ENCODE measurements at regions not wholly inside any gene's neighbourhood (a gene's known extent, or its start where the extent isn't known, plus 50 kb on each side); places are given as distances from the start of the nearest gene placed in this dataset.
A peak's percentile ranks its signal among the peaks of the same experiment; 100 is the strongest.

DNA sequence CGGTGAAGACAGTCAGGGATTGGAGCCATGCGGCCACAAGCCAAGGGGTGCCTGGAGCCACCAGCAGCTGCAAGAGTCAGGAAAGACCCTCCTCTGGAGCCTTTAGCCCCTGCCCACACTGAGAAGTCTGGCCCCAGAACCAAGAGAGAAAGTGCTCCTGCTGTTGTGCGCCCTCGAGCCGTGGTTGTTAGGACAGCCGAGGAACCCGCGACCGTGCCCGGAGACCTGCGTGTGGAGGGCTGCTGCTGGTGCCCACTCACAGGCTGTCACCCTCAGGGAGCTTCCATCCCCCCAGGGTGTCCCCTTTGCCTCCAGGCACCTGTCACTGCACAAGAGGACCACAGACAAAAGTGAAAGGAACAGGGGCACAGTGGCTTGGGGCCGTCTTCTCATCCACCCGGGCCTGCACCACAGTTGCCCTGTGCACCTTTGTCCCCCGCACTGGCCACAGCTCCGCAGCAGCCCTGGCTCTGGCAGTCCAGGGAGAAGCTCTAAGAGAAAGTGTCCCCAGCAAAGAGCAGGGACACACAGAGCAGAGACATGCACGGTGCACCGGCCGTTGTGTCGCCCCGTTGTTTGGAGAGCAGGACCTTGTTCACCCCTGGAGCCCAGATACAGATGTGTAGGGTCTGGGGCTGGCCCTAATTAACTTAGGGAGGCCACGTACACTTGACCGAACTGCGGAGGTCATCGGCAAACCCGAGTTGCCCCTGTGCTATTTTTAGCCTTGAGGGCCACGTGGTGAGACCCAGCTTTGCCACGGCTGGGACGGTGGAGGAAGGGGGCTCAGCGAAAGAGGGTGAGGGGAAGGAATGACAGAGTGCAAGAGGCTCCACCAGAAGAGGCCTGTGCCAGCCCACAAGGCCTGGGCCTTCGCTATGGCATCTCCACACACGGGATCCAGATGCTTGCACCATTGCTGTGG, 329.2 kb downstream of the C16orf95 start:
- Histone ChIP-seq H3K9me3 (no peaks in the 10 kb centered on the region), H3K27me3 (no peaks in the 10 kb centered on the region), H3K36me3 (no peaks in the 10 kb centered on the region), H3K27ac (peak overlapping the region in 1 of 12 donors; percentile 31), H3K4me1 (peaks cover 0 to 23% (median 0%) of the 10 kb centered on the region in 12 donors), H3K4me3 (no peak overlapping the region)
- WGBS, 4 donors = 69 to 75% (median 72%) methylated on average over 18 to 31 of the region's 31 CpGs
- ATAC-seq (peak in 1 of 4 donors; percentile 21), DNase-seq (peak in 1 of 5 donors; percentile 54)
- TF ChIP-seq, protein P1, sequence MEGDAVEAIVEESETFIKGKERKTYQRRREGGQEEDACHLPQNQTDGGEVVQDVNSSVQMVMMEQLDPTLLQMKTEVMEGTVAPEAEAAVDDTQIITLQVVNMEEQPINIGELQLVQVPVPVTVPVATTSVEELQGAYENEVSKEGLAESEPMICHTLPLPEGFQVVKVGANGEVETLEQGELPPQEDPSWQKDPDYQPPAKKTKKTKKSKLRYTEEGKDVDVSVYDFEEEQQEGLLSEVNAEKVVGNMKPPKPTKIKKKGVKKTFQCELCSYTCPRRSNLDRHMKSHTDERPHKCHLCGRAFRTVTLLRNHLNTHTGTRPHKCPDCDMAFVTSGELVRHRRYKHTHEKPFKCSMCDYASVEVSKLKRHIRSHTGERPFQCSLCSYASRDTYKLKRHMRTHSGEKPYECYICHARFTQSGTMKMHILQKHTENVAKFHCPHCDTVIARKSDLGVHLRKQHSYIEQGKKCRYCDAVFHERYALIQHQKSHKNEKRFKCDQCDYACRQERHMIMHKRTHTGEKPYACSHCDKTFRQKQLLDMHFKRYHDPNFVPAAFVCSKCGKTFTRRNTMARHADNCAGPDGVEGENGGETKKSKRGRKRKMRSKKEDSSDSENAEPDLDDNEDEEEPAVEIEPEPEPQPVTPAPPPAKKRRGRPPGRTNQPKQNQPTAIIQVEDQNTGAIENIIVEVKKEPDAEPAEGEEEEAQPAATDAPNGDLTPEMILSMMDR (IDR thresholded peaks at IDR 0.05) = no peak
- no peak for TF ChIP-seq POLR2A (IDR thresholded peaks at IDR 0.05)
- intact Hi-C loops (cut with DNase I) = loop anchor here in 3 of 10 donors (5.0 to 10.0 kb wide), 3 partner anchors 44 to 123 kb away; no protein-coding TSS in a partner anchor

DNA sequence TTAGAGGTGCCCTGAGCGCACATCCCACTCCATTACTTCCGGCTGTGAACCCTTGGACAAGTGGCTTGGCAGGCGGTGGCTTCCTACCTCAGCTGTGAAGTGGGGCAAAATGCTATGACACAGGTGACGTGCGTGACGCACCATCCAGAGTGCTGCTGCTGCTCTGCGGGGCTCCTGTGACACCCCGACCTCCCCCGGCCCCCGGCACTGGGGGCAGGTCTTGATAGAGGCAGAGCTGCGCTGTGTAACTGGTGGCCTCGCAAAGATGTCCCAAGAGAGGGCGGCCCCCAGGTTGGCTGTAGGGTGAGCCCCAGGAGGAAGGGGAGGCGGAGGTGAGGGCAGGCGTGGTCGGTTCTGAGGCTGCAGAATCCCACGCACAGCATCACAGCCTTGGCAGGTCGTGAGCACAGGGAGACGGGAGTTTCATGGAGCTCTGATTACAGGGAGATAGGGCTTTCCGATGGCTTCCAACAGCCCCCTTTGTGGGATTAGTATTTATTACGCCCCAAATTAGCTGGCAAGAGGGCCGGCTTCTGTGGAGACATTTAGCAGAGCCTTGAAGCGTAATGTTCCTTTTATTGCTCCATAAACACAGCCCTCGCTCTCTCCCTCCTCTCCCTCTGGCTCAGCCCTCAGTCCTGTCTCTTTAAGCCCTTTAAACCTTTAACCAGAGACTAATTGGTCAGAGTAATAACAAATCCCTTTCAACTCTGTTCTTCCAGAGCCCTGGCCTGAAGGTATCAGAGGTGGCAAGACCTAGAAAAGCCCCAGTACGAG, 328.1 kb downstream of the C16orf95 start:
- no peaks in the 10 kb centered on the region for H3K36me3 ChIP-seq
- H3K27ac ChIP-seq = no peak overlapping the region
- DNase-seq (no peak), ATAC-seq (no peak)
- WGBS, 4 donors = 87 to 91% (median 89%) methylated on average over 22 to 25 of the region's 25 CpGs
- H3K4me3 ChIP-seq = no peak overlapping the region
- peaks cover 0 to 23% (median 0%) of the 10 kb centered on the region in 12 donors for H3K4me1 ChIP-seq
- H3K27me3 ChIP-seq = peaks cover 0 to 3% (median 0%) of the 10 kb centered on the region in 9 donors
- TF ChIP-seq POLR2A (IDR thresholded peaks at IDR 0.05) = no peak
- TF ChIP-seq, protein P1 (IDR thresholded peaks at IDR 0.05) = no peak
- H3K9me3 ChIP-seq = no peaks in the 10 kb centered on the region
- intact Hi-C loops (cut with DNase I) = loop anchor here in 3 of 10 donors (5.0 to 10.0 kb wide), 3 partner anchors 43 to 124 kb away; no protein-coding TSS in a partner anchor

DNA sequence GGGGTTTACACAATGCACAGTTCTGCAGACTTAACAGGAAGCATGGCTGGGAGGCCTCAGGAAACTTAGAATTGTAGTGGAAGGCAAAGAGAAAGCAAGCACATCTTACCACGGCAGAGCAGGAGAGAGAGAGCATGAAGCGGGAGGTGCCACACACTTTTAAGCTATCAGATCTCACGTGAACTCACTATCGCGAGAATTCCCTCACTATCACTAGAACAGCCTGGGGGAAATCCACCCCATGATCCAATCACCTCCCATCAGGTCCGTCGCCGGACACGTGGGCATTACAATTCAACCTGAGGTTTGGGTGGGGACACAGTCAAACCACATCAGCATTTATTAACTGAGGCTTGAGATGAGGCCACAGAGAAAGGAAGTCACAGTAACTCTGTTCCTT, 326.7 kb downstream of the C16orf95 start:
- H3K27ac ChIP-seq = no peak overlapping the region
- TF ChIP-seq, protein P1 (IDR thresholded peaks at IDR 0.05) = no peak
- no peak for TF ChIP-seq POLR2A (IDR thresholded peaks at IDR 0.05)
- peaks cover 0 to 25% (median 6%) of the 10 kb centered on the region in 12 donors for H3K4me1 ChIP-seq
- H3K9me3 ChIP-seq = no peaks in the 10 kb centered on the region
- ATAC-seq (no peak), DNase-seq (no peak)
- H3K4me3 ChIP-seq = no peak overlapping the region
- WGBS, 4 donors = 56 to 65% (median 61%) methylated on average over 9 of the region's 9 CpGs
- intact Hi-C loops (cut with DNase I) = no loop called here
- no peaks in the 10 kb centered on the region for H3K36me3 ChIP-seq
- H3K27me3 ChIP-seq = peaks cover 0 to 14% (median 0%) of the 10 kb centered on the region in 9 donors

DNA sequence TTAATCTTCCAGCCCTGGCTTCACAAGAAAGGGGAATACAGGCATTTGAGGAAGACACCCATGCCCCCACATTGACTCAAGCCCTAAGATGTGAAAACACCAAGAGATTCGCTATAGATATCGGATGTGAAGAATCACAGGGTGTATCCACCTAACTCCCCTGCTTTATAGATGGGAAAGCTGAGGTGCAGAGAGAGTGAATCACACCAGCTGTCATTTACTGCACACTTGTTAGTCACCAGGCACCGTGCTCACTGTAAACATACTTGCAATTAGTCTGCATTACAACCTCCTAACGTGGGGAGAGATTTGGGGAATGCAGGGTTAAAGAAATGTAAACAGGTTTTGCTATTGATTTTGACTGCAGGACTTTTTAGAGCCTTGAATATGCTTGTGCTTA, 325.5 kb downstream of the C16orf95 start:
- ATAC-seq (no peak), DNase-seq (no peak)
- intact Hi-C loops (cut with DNase I) = no loop called here
- H3K9me3 ChIP-seq = no peaks in the 10 kb centered on the region
- no peak overlapping the region for H3K27ac ChIP-seq
- H3K27me3 ChIP-seq = peaks cover 0 to 25% (median 0%) of the 10 kb centered on the region in 9 donors
- no peaks in the 10 kb centered on the region for H3K36me3 ChIP-seq
- no peak overlapping the region for H3K4me3 ChIP-seq
- 76 to 85% (median 79%) methylated on average over 4 of the region's 4 CpGs for WGBS, 4 donors
- peaks cover 0 to 21% (median 5%) of the 10 kb centered on the region in 12 donors for H3K4me1 ChIP-seq
- TF ChIP-seq, protein P1 (IDR thresholded peaks at IDR 0.05) = no peak
- TF ChIP-seq POLR2A (IDR thresholded peaks at IDR 0.05) = no peak

Data from heart left ventricle (tissue), 16 donors.